SK-N-SH (cell line): ENCODE measurements at regions not wholly inside any gene's neighbourhood (a gene's known extent, or its start where the extent isn't known, plus 50 kb on each side); places are given as distances from the start of the nearest gene placed in this dataset.
"Not testable (repeated sequence)": the region's sequence is repeated elsewhere in the genome, so short reads cannot be mapped to it uniquely, and the experiment has no call there.

Experiments
- CTCF ChIA-PET: fragments of 300-600, 350-600 bp; formaldehyde crosslinking; extraction: SDS; loops from one replicate; lab custom pipeline; 2021; lab: Yijun Ruan, JAX
- POLR2A ChIA-PET: fragments of 350-600 bp; sonication (Branson Sonifier 250); formaldehyde crosslinking; extraction: SDS; loops from one replicate; lab custom pipeline; 2020; ENCODE audit warnings: antibody characterized with exemption, inconsistent platforms; lab: Yijun Ruan, JAX
- DNase-seq: peaks from one replicate; pipeline ENCODE4 v3.0.0; 2012
- H2AFZ ChIP-seq: fragments of 200-600 bp; sonication (generic); 2 replicates; pipeline ENCODE4 v1.8.1; 2016; ENCODE audit warnings: antibody characterized with exemption, mild to moderate bottlenecking, low read depth
- H3F3A ChIP-seq: fragments of 200-600 bp; sonication (generic); replicated peaks from 2 replicates; pipeline ENCODE3; 2016; ENCODE audit warnings: antibody characterized with exemption, mild to moderate bottlenecking; ENCODE audit not compliant: insufficient read depth
- H3K27ac ChIP-seq, 2 experiments: fragments of 200-500 bp in 1 of 2; fragments of 200-600 bp in 1 of 2; sonication (Bioruptor generic) in 1 of 2; sonication (generic), shearing (Covaris generic) in 1 of 2; 2 replicates each; pipeline versions ENCODE4 v1.5.1 to v1.6.1; 2014 to 2016; ENCODE audit warnings: low read depth in 2 of 2, inconsistent platforms in 1 of 2, low read length in 1 of 2, mild to moderate bottlenecking in 1 of 2, mixed read lengths in 1 of 2
- H3K27me3 ChIP-seq: fragments of 200-600 bp; sonication (generic), shearing (Covaris generic); 2 replicates; pipeline ENCODE4 v1.6.1; 2016; ENCODE audit warnings: mixed run types; ENCODE audit not compliant: insufficient read depth
- H3K36me3 ChIP-seq, 2 experiments: fragments of 200-500 bp in 1 of 2; fragments of 200-600 bp in 1 of 2; sonication (Bioruptor generic) in 1 of 2; sonication (generic) in 1 of 2; replicated peaks in 1 of 2; 2 replicates each; pipeline versions ENCODE3 to v1.5.1; 2014 to 2016; ENCODE audit warnings: low read length in 1 of 2, mild to moderate bottlenecking in 1 of 2; ENCODE audit not compliant: insufficient read depth in 2 of 2, control insufficient read depth in 1 of 2
- H3K4me1 ChIP-seq, 2 experiments: fragments of 200-500 bp in 1 of 2; fragments of 200-600 bp in 1 of 2; sonication (Bioruptor generic) in 1 of 2; sonication (generic), shearing (Covaris generic) in 1 of 2; 2 replicates each; pipeline versions ENCODE4 v1.5.1 to v1.6.1; 2014 to 2016; ENCODE audit warnings: low read depth in 1 of 2, low read length in 1 of 2, mixed run types in 1 of 2; ENCODE audit not compliant: insufficient read depth in 2 of 2, control insufficient read depth in 1 of 2
- H3K4me2 ChIP-seq: fragments of 200-600 bp; sonication (generic), shearing (Covaris generic); 2 replicates; pipeline ENCODE4 v1.6.1; 2017; ENCODE audit warnings: mixed run types
- H3K4me3 ChIP-seq, 2 experiments: fragments of 200-500 bp in 1 of 2; fragments of 200-600 bp in 1 of 2; sonication (Bioruptor generic) in 1 of 2; sonication (generic), shearing (Covaris generic) in 1 of 2; 2 replicates each; pipeline versions ENCODE4 v1.5.1 to v1.8.1; 2014 to 2016; ENCODE audit warnings: low read depth in 2 of 2, inconsistent platforms in 1 of 2, low read length in 1 of 2, mild to moderate bottlenecking in 1 of 2, mixed read lengths in 1 of 2, moderate library complexity in 1 of 2
- H3K79me2 ChIP-seq: fragments of 200-600 bp; sonication (generic); 2 replicates; pipeline ENCODE4 v1.8.1; 2017; ENCODE audit warnings: mild to moderate bottlenecking; ENCODE audit not compliant: insufficient read depth
- H3K9ac ChIP-seq: fragments of 200-600 bp; sonication (generic); 2 replicates; pipeline ENCODE4 v1.6.1; 2017; ENCODE audit warnings: mixed run types
- H3K9me2 ChIP-seq: fragments of 200-600 bp; sonication (generic); 2 replicates; pipeline ENCODE4 v1.6.1; 2017; ENCODE audit warnings: mixed run types
- H3K9me3 ChIP-seq: fragments of 200-600 bp; sonication (generic); 2 replicates; pipeline ENCODE4 v1.6.1; 2017; ENCODE audit warnings: mixed run types, mild to moderate bottlenecking, moderate library complexity
- H4K20me1 ChIP-seq: fragments of 200-600 bp; sonication (generic); 2 replicates; pipeline ENCODE4 v1.6.1; 2017; ENCODE audit warnings: mild to moderate bottlenecking, mixed run types; ENCODE audit not compliant: insufficient read depth
- ELF1 ChIP-seq: IDR thresholded peaks from 2 replicates; pipeline ENCODE4 v1.4.0; 2012
- EP300 ChIP-seq, 2 experiments: IDR thresholded peaks; 2 replicates each; pipeline versions ENCODE4 v1.4.0 to v1.6.1; 2012; ENCODE audit warnings: borderline replicate concordance in 1 of 2, low read depth in 1 of 2, low read length in 1 of 2
- EZH2phosphoT487 ChIP-seq: fragments of 200-600 bp; sonication (generic); IDR thresholded peaks from 2 replicates; pipeline ENCODE4 v1.6.1; 2017; ENCODE audit warnings: low read depth, mixed run types, mild to moderate bottlenecking, antibody characterized with exemption, moderate library complexity, borderline replicate concordance
- FOSL2 ChIP-seq: IDR thresholded peaks from 2 replicates; pipeline ENCODE4 v1.4.0; 2012; ENCODE audit warnings: low read depth, mild to moderate bottlenecking, moderate library complexity, borderline replicate concordance
- FOXM1 ChIP-seq: IDR thresholded peaks from 2 replicates; pipeline ENCODE4 v1.4.0; 2012; ENCODE audit warnings: low read depth, mild to moderate bottlenecking
- NFIC ChIP-seq: IDR thresholded peaks from 2 replicates; pipeline ENCODE4 v1.4.0; 2012; ENCODE audit warnings: borderline replicate concordance
- RCOR1 ChIP-seq: fragments of 150-350 bp; IDR thresholded peaks from 2 replicates; pipeline ENCODE4 v1.6.1; 2017; ENCODE audit warnings: antibody characterized with exemption, low read length
- RFX5 ChIP-seq: IDR thresholded peaks from 2 replicates; pipeline ENCODE4 v1.6.1; 2012; ENCODE audit warnings: mild to moderate bottlenecking, improper control_type of control experiment, low read length
- SIN3A ChIP-seq: IDR thresholded peaks from 2 replicates; pipeline ENCODE4 v1.6.1; 2012; ENCODE audit warnings: low read depth, mild to moderate bottlenecking, low read length, moderate library complexity, borderline replicate concordance
- YY1 ChIP-seq: IDR thresholded peaks from 2 replicates; pipeline ENCODE4 v1.4.0; 2012; ENCODE audit warnings: low read depth, mild to moderate bottlenecking
- WGBS: methylation state at CpG from one replicate; pipeline ENCODE4 v1.1.6; 2017; ENCODE audit warnings: low lambda C conversion rate; 5-methylcytosine and 5-hydroxymethylcytosine counted together

- TF ChIP-seq RCOR1 (no peak), RFX5 (no peak), EZH2phosphoT487 (no peak), FOSL2 (no peak), NFIC (no peak), ELF1 (no peak), EP300 (IDR thresholded peaks at IDR 0.05; ENCODE audit: borderline replicate concordance in 1 of 2, low read depth in 1 of 2, low read length in 1 of 2) (no peak), SIN3A (no peak), FOXM1 (no peak)
- TF ChIP-seq, all 33 proteins: peak for 0
These were observed 183.1 kb upstream of the COX10 start (continued) for GRCh38 chr17:13885953-13886889.

- no peaks in the 10 kb centered on the region for H3F3A ChIP-seq
- 0 out of 2 replicates have a peak, but pooled peaks cover 3% of the 10 kb centered on the region for H3K9me3 ChIP-seq
- POLR2A ChIA-PET: no interaction called here
- peak; percentile 25 for DNase-seq
- H3K9me2 ChIP-seq: no peaks in the 10 kb centered on the region
- no peaks in the 10 kb centered on the region for H3K4me1 ChIP-seq
- H3K27ac ChIP-seq: no peak overlapping the region
- H3K79me2 ChIP-seq: no peaks in the 10 kb centered on the region
- H4K20me1 ChIP-seq: no peaks in the 10 kb centered on the region
- H3K27me3 ChIP-seq: no peaks in the 10 kb centered on the region
- H3K36me3 ChIP-seq: no peaks in the 10 kb centered on the region
- no peak overlapping the region for H3K4me2 ChIP-seq
- WGBS: 31% methylated on average over 7 of the region's 7 CpGs
- CTCF ChIA-PET: interaction anchor here (1.3 kb wide), 1 partner anchor 100 kb away, joined by 3 read pairs; no protein-coding TSS in a partner anchor
- H2AFZ ChIP-seq: no peak overlapping the region
- no peak overlapping the region for H3K9ac ChIP-seq
- H3K4me3 ChIP-seq: no peak overlapping the region
- no peak for TF ChIP-seq YY1
- TF ChIP-seq NFIC: peak; percentile 79
These were observed 181.2 kb upstream of the COX10 start for GRCh38 chr17:13888056-13888609.

- H3K9me2 ChIP-seq, H3K79me2 ChIP-seq, H3K4me1 ChIP-seq, H3K9me3 ChIP-seq, H3K27me3 ChIP-seq, CTCF ChIA-PET, POLR2A ChIA-PET, H3K4me3 ChIP-seq, H3K4me2 ChIP-seq, H3K27ac ChIP-seq, H3F3A ChIP-seq, H4K20me1 ChIP-seq, H2AFZ ChIP-seq, DNase-seq, H3K9ac ChIP-seq, H3K36me3 ChIP-seq: not testable (repeated sequence)
These were observed 160.3 kb upstream of the COX10 start for GRCh38 chr17:13908971-13909370.
